ENCODE measurements at regions not wholly inside any gene's neighbourhood (a gene's known extent, or its start where the extent isn't known, plus 50 kb on each side); places are given as distances from the start of the nearest gene placed in this dataset.
"Not testable (repeated sequence)": the region's sequence is repeated elsewhere in the genome, so short reads cannot be mapped to it uniquely, and the experiment has no call there.

GRCh38 chr5:103744159-103744558 is 181.6 kb upstream of the NUDT12 start:
- no peak for DNase-seq
- peak in 1 of 4 donors; percentile 31 for ATAC-seq
- Histone ChIP-seq H3K9me3 (no peaks in the 10 kb centered on the region), H3K27me3 (no peaks in the 10 kb centered on the region), H3K4me1 (no peaks in the 10 kb centered on the region), H3K27ac (no peak overlapping the region), H3K36me3 (no peaks in the 10 kb centered on the region), H3K4me3 (no peak overlapping the region)
- intact Hi-C loops (cut with DNase I) = no loop called here
- TF ChIP-seq POLR2A (IDR thresholded peaks at IDR 0.05) (no peak), CTCF (IDR thresholded peaks at IDR 0.05) (no peak)
- 73 to 88% (median 78%) methylated on average over 4 of the region's 4 CpGs for WGBS, 4 donors

- Histone ChIP-seq H3K27me3 (no peaks in the 10 kb centered on the region), H3K4me3 (no peak overlapping the region), H3K27ac (no peak overlapping the region), H3K9me3 (no peaks in the 10 kb centered on the region), H3K4me1 (no peaks in the 10 kb centered on the region), H3K36me3 (no peaks in the 10 kb centered on the region)
- DNase-seq (no peak), ATAC-seq (no peak)
- WGBS, 4 donors = 62 to 80% (median 74%) methylated on average over 2 of the region's 2 CpGs
- intact Hi-C loops (cut with DNase I) = no loop called here
- TF ChIP-seq CTCF (IDR thresholded peaks at IDR 0.05) (no peak), POLR2A (IDR thresholded peaks at IDR 0.05) (no peak)
Observed at GRCh38 chr5:103743421-103743820, 180.8 kb upstream of the NUDT12 start.

- H3K27ac ChIP-seq = no peak overlapping the region
- 42 to 70% (median 58%) methylated on average over 1 of the region's 1 CpG for WGBS, 4 donors
- no peaks in the 10 kb centered on the region for H3K9me3 ChIP-seq
- intact Hi-C loops (cut with DNase I) = no loop called here
- H3K27me3 ChIP-seq = no peaks in the 10 kb centered on the region
- ATAC-seq (no peak), DNase-seq (no peak)
- H3K4me1 ChIP-seq = no peaks in the 10 kb centered on the region
- no peak overlapping the region for H3K4me3 ChIP-seq
- no peaks in the 10 kb centered on the region for H3K36me3 ChIP-seq
- TF ChIP-seq CTCF (IDR thresholded peaks at IDR 0.05) = no peak
- TF ChIP-seq POLR2A (IDR thresholded peaks at IDR 0.05) = no peak
Observed at GRCh38 chr5:103741984-103742383, 179.4 kb upstream of the NUDT12 start.

GRCh38 chr5:103736343-103736742 is 173.8 kb upstream of the NUDT12 start:
- H3K9me3 ChIP-seq; H3K4me3 ChIP-seq; H3K27me3 ChIP-seq; H3K27ac ChIP-seq; intact Hi-C loops (cut with DNase I); H3K36me3 ChIP-seq; DNase-seq; ATAC-seq; H3K4me1 ChIP-seq: not testable (repeated sequence)
- 84 to 92% (median 88%) methylated on average over 8 of the region's 8 CpGs for WGBS, 4 donors

GRCh38 chr5:103724271-103724670 is 161.7 kb upstream of the NUDT12 start:
- Histone ChIP-seq H3K36me3 (no peaks in the 10 kb centered on the region), H3K4me1 (no peaks in the 10 kb centered on the region), H3K27me3 (no peaks in the 10 kb centered on the region), H3K9me3 (peaks cover 0 to 15% (median 0%) of the 10 kb centered on the region in 12 donors), H3K27ac (no peak overlapping the region), H3K4me3 (no peak overlapping the region)
- intact Hi-C loops (cut with DNase I) = no loop called here
- TF ChIP-seq POLR2A (IDR thresholded peaks at IDR 0.05) (no peak), CTCF (IDR thresholded peaks at IDR 0.05) (no peak)
- DNase-seq = no peak
- ATAC-seq = no peak
